Right lobe of liver (tissue), 6 donors: ENCODE measurements at regions not wholly inside any gene's neighbourhood (a gene's known extent, or its start where the extent isn't known, plus 50 kb on each side); places are given as distances from the start of the nearest gene placed in this dataset.

Source experiments
- ATAC-seq, 4 donors: fragments of 200-7000 bp; cut with Tn5 transposase; one replicate each; pipeline ENCODE4 v1.9.1; 2020; ENCODE audit warnings: mild to moderate bottlenecking in 4 of 4, moderate library complexity in 4 of 4
- DNase-seq, 3 donors: peaks; one replicate each; pipeline ENCODE4 v3.0.0-alpha.2; 2020
- H3K27ac ChIP-seq, 3 donors: fragments of 200-600 bp; one replicate each; pipeline ENCODE4 v1.8.0; 2022
- H3K27me3 ChIP-seq, 2 donors: fragments of 200-600 bp; one replicate each; pipeline ENCODE4 v1.8.0; 2022
- H3K36me3 ChIP-seq, 4 donors: fragments of 200-600 bp; sonication (generic) in 1 of 4; one replicate each; pipeline versions ENCODE4 v1.5.1 to v1.8.0; 2017 to 2022; ENCODE audit warnings: control low read depth in 1 of 4
- H3K4me1 ChIP-seq, 4 donors: fragments of 200-600 bp; sonication (generic) in 1 of 4; one replicate each; pipeline versions ENCODE4 v1.5.1 to v1.8.0; 2017 to 2022; ENCODE audit warnings: control low read depth in 1 of 4
- H3K4me3 ChIP-seq, 3 donors: fragments of 200-600 bp; one replicate each; pipeline ENCODE4 v1.8.0; 2022
- H3K9me3 ChIP-seq, 4 donors: fragments of 200-600 bp; sonication (generic) in 1 of 4; one replicate each; pipeline versions ENCODE4 v1.5.1 to v1.8.0; 2017 to 2022; ENCODE audit warnings: control low read depth in 1 of 4
- POLR2A ChIP-seq: fragments of 450-650 bp; IDR thresholded peaks from one replicate; pipeline ENCODE4 v1.6.1; 2017; ENCODE audit warnings: antibody characterized with exemption, mild to moderate bottlenecking
- WGBS: methylation state at CpG from one replicate; pipeline ENCODE4 v1.1.6; 2018; ENCODE audit warnings: low coverage, low lambda C conversion rate; ENCODE audit not compliant: insufficient coverage; ENCODE audit errors: missing lambda C conversion rate; 5-methylcytosine and 5-hydroxymethylcytosine counted together
- intact Hi-C, 2 donors: fragments of 100-400 bp; cut with DNase I; formaldehyde crosslinking; loops; one replicate each; pipeline versions ENCODE4 v1.11.2 to v1.14.1; 2022
- TF ChIP-seq, protein P1 (sequence below), 4 donors: fragments of 200-600 bp in 3 of 4; fragments of 450-650 bp in 1 of 4; IDR thresholded peaks; one replicate each; pipeline versions ENCODE4 v1.5.1 to v1.8.0; 2016 to 2022; ENCODE audit warnings: antibody characterized with exemption in 4 of 4, mild to moderate bottlenecking in 2 of 4
- donor health status: DM: no; HTN: yes; CAD: no.
- donor health status: DM: no; HTN: no; CAD: no.
- donor health status: DM: no; HTN: no; CAD: no.
- donor health status: DM: no; HTN: yes; CAD: no.
- donor health status: DM: no; HTN: yes; CAD: no.

DNA sequence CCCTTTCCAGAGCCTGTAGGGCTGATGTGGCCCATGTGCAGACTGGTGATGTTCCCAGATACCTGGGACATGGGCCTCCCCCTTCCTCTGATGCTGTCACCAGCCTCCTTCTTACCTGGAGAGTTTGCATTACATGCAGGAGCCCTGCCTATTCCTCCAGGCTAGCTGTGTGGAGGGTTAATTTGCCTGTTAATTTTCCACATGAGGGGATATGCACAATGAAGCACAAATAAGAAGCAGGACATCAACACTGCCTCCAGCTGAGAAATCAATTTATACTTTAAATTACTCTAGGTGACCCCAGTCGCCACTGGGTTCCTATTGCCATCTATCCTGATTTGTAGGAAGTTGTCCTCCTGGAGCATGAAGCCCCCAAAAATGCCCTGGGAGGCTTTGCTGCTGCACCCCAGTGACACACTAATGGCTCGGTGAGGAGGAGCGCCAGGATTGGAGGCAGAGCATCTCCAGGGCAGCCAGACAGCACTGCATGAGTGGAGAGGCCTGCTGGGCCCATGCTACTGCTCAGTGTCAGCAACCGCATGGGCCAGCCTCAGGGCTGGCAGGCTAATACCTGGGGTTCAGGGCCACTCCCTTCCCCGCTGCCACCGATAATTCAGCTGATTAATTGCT, 101.6 kb upstream of the USP47 start:
- no peaks in the 10 kb centered on the region for H3K36me3 ChIP-seq
- H3K27ac ChIP-seq: no peak overlapping the region
- no peak for ATAC-seq
- no peak overlapping the region for H3K4me3 ChIP-seq
- no peaks in the 10 kb centered on the region for H3K9me3 ChIP-seq
- DNase-seq: no peak
- intact Hi-C loops: no loop called here
- no peak for TF ChIP-seq POLR2A
- TF ChIP-seq, protein P1, sequence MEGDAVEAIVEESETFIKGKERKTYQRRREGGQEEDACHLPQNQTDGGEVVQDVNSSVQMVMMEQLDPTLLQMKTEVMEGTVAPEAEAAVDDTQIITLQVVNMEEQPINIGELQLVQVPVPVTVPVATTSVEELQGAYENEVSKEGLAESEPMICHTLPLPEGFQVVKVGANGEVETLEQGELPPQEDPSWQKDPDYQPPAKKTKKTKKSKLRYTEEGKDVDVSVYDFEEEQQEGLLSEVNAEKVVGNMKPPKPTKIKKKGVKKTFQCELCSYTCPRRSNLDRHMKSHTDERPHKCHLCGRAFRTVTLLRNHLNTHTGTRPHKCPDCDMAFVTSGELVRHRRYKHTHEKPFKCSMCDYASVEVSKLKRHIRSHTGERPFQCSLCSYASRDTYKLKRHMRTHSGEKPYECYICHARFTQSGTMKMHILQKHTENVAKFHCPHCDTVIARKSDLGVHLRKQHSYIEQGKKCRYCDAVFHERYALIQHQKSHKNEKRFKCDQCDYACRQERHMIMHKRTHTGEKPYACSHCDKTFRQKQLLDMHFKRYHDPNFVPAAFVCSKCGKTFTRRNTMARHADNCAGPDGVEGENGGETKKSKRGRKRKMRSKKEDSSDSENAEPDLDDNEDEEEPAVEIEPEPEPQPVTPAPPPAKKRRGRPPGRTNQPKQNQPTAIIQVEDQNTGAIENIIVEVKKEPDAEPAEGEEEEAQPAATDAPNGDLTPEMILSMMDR (IDR thresholded peaks at IDR 0.05): no peak
- WGBS: no CpG with 5 or more reads among the region's 6 CpGs
- no peaks in the 10 kb centered on the region for H3K27me3 ChIP-seq
- no peaks in the 10 kb centered on the region for H3K4me1 ChIP-seq

DNA sequence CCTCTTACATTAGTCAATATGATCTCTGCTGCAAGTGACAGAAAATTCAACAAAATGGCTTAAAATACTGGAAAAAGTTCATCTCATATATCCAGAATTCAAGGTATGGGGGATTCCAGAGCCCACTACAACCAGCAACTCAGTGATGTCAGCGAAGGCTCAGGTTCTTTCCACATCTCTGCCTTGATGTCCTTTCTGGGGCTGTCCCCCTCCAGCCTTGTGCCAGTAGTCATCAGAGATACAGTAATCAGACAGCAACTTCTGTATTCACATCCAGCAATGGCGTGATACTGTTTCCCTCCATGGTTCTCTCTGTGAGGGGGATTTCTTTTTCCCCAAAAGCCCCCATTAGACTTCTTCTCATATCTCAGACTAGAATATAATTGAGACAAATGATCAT, 103.4 kb upstream of the USP47 start:
- no peaks in the 10 kb centered on the region for H3K36me3 ChIP-seq
- H3K27me3 ChIP-seq: no peaks in the 10 kb centered on the region
- H3K9me3 ChIP-seq: no peaks in the 10 kb centered on the region
- H3K4me3 ChIP-seq: no peak overlapping the region
- no peak overlapping the region for H3K27ac ChIP-seq
- ATAC-seq (no peak), DNase-seq (no peak)
- intact Hi-C loops: no loop called here
- WGBS: 95% methylated on average over 2 of the region's 2 CpGs
- no peak for TF ChIP-seq POLR2A
- TF ChIP-seq, protein P1 (IDR thresholded peaks at IDR 0.05): no peak
- H3K4me1 ChIP-seq: no peaks in the 10 kb centered on the region

DNA sequence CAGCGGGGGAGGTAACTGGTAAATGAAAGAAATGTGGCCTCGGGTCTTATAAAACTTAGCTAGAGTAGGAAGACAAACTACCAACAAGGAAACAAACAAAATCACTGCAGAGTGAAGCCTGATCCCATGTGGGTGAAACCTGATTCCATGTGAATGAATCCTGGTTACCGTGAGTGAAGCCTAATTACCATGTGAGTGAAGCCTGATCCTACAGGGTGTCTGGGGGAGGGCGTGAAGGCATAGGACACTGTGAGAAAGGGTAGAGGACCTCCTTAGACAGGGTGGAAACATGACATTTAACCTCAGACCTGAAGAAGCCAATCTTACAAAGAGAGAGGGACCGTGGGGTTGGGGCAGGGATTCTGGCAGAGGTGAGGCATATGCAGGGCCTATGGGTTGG, 106.2 kb upstream of the USP47 start:
- 73% methylated on average over 5 of the region's 5 CpGs for WGBS
- H3K9me3 ChIP-seq: no peaks in the 10 kb centered on the region
- DNase-seq: no peak
- no peak overlapping the region for H3K4me3 ChIP-seq
- H3K4me1 ChIP-seq: no peaks in the 10 kb centered on the region
- no peaks in the 10 kb centered on the region for H3K36me3 ChIP-seq
- H3K27ac ChIP-seq: no peak overlapping the region
- ATAC-seq: no peak
- intact Hi-C loops: no loop called here
- no peaks in the 10 kb centered on the region for H3K27me3 ChIP-seq
- TF ChIP-seq, protein P1 (IDR thresholded peaks at IDR 0.05): no peak
- TF ChIP-seq POLR2A: no peak

DNA sequence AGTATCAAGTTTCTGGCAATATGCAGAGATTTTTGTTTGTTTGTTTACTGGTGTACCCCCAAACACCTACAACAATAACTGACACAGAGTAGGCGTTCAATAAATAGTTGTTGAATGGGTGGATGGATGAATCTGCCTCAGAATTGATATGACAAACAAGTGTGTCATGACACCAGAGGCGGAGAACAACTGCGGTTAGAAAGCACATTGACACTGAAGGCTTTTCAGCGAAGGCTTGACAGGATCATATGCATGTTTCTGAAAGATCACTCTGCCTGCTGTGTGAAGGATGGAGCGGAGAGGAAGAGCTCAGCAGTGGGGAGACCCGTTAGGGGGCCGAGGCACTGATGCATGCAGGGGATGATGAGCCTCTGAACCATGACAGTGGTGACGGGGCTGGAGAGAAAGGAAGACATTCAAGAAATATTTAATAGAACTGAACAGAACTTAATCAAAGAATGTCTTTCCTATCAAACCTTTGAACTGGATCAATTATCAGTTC, 108.5 kb upstream of the USP47 start:
- Histone ChIP-seq H3K27me3 (no peaks in the 10 kb centered on the region), H3K4me3 (no peak overlapping the region), H3K27ac (no peak overlapping the region), H3K4me1 (no peaks in the 10 kb centered on the region), H3K36me3 (no peaks in the 10 kb centered on the region), H3K9me3 (no peaks in the 10 kb centered on the region)
- intact Hi-C loops: no loop called here
- ATAC-seq (no peak), DNase-seq (no peak)
- WGBS: 71% methylated on average over 8 of the region's 8 CpGs
- no peak for TF ChIP-seq POLR2A
- TF ChIP-seq, protein P1 (IDR thresholded peaks at IDR 0.05): no peak
